ENCODE measurements at regions not wholly inside any gene's neighbourhood (a gene's known extent, or its start where the extent isn't known, plus 50 kb on each side); places are given as distances from the start of the nearest gene placed in this dataset.

- TF ChIP-seq CTCF (IDR thresholded peaks at IDR 0.05) (no peak), ZFX (IDR thresholded peaks at IDR 0.05; ENCODE audit: borderline replicate concordance) (no peak)
Measured at GRCh38 chr14:101022121-101022520, 118.6 kb upstream of the RTL1 start.

All from 22Rv1 (cell line).